HG02981 (cell line): ENCODE measurements at regions not wholly inside any gene's neighbourhood (a gene's known extent, or its start where the extent isn't known, plus 50 kb on each side); places are given as distances from the start of the nearest gene placed in this dataset.

Experiments used
- ATAC-seq: cut with Tn5 transposase; IDR thresholded peaks from one replicate; pipeline ENCODE4 v1.9.1; 2021; ENCODE audit warnings: mild to moderate bottlenecking, moderate library complexity; ENCODE audit not compliant: unreplicated experiment

DNA sequence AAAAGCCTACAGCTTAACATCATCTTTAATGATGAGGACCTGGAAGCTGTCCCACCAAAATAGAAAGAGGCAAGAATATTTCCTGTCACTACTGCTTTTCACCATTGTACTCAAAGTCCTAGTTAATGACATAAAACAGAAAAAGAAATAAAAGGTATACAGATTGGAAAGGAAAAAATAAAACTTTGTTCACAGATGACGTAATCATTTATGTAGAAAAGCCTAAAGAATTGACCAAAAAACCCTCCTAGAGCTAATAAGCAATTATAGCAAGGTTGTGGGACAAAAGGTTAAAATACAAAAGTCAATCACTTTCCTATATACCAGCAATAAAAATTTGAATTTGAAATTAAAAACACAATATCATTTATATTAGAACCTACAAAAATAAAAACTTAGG, 97.2 kb upstream of the MDGA2 start:
- ATAC-seq: no peak

DNA sequence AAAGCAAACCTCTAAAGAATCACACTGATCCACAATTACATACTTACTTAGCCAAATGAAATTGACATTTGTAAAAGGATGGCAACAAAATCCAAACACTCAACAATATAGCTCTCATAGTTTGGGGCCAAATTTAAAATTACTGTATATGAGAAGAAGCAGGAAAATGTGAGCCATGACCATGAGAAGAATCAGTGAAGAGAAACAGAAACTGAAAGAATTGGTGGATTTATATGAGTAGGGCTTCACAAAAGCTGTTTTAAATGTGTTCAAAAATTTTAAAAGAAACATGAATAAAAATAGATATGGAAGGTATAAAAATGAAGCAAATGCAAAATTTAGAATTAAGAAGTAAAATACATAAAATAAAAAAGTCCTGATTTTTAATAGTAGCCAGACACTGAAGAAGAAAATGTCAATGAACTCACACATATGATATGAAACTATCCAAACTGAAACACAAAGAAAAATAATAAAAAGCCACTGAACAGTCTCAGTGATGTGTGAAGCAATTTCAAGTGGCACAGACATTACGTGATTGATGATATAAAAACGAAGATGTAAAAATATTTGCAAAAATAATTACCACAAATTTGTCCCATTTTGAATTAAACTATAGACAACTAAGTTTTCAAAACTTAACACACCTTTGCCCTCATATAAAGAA, 87.9 kb upstream of the MDGA2 start:
- ATAC-seq: no peak

- no peak for ATAC-seq
These were observed 71.6 kb upstream of the MDGA2 start for GRCh38 chr14:47746986-47747385.

DNA sequence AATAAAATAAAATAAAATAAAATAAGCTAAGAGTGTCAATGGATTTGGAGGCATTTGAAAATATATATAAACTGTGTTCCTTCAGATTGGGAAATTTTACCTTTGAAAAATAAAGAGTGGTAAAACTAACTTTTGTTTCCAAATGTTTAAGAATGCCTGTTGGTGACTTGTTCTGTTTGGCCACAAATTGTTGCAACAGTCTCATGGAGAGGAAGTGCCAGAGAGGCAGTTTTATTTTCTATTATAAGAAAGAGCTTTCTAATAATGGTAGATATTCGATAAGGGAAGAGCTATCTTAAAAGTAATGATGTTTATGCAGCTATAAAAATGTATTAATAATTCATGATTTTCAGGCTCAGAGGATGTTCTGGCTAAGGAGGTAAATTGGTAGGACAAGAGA, 68.8 kb upstream of the MDGA2 start:
- no peak for ATAC-seq

DNA sequence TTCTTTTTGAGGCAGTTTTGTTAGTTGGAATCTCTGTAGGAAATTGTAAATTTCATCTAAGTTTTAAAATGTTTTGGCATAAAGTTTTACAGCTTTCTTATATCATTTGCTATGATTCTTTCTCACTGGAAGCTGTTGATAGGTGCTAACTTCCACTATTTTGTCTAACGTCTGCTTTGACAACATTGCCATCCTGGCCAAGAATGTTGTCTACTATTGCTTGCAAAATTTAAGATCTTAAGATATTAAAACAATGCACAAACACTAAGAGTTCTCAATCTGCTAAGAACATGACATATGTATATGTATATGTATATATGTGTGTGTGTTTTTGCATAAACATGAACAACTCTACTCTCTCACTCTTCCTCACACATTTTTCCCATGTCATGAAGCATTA, 64.1 kb upstream of the MDGA2 start:
- no peak for ATAC-seq

GRCh38 chr14:47730296-47730695, 54.9 kb upstream of the MDGA2 start:
- ATAC-seq: no peak
